Amniotic stem cell (primary cell): ENCODE measurements at regions not wholly inside any gene's neighbourhood (a gene's known extent, or its start where the extent isn't known, plus 50 kb on each side); places are given as distances from the start of the nearest gene placed in this dataset.
A peak's percentile ranks its signal among the peaks of the same experiment; 100 is the strongest.
"Not testable (repeated sequence)": the region's sequence is repeated elsewhere in the genome, so short reads cannot be mapped to it uniquely, and the experiment has no call there.

ENCODE experiments used
- DNase-seq: peaks from one replicate; lab custom pipeline; 2025; lab: John Stamatoyannopoulos, UW

DNA sequence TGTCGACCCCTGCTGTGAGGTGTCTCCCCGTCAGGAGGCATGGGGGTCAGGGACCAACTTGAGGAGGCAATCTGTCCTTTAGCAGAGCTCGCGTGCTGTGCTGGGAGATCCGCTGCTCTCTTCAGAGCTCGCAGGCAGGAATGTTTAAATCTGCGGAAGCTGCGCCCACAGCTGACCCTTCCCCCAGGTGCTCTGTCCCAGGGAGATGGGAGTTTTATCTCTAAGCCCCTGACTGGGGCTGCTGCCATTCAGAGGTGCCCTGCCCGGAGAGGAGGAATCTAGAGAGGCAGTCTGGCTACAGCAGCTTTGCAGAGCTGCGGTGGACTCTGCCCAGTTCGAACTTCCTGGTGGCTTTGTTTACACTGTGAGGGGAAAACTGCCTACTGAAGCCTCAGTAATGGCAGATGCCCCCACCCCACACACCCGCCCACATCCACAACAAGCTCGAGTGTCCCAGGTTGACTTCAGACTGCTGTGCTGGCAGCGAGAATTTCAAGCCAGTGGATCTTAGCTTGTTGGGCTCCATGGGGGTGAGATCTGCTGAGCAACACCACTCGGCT, 133.1 kb downstream of the CENPC start:
- DNase-seq = not testable (repeated sequence)

DNA sequence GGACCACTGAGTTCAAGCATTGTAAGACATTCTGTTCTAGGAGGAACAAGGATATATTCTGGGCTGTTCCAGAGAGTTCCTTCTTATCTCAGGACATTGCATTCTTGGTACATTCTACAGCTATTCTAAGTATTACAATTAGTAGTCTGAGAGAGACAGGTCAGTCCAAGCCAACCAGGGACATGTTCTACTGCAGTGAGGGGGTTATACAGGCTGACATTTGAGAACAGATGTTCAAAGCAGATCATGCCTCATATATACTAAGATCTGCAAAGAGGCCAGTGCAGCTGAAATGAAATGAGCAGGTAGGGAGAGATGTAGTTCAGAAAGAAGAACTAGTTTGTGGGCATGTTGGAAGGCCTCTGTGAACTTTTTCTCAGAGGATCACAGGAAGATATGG, 142.0 kb downstream of the CENPC start:
- no peak for DNase-seq

DNA sequence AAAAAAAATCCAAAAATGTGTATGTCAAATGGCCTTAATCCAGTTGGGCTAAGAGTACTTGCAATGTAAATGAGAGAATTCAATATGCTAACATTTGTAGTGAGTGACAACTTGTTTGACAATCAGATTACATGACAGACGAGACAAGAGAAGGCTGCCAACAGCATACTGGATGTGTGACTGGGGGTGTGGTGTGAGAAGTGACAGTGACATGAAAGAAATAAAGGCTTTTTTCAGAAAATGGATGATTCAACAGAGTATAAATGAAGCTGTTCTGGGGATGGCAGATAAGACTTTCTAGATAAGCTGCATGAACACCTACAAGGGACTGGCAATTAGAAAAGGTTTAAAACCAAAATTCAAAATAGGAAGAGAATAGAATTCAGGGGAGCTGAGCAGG, 143.4 kb downstream of the CENPC start:
- DNase-seq = no peak

DNA sequence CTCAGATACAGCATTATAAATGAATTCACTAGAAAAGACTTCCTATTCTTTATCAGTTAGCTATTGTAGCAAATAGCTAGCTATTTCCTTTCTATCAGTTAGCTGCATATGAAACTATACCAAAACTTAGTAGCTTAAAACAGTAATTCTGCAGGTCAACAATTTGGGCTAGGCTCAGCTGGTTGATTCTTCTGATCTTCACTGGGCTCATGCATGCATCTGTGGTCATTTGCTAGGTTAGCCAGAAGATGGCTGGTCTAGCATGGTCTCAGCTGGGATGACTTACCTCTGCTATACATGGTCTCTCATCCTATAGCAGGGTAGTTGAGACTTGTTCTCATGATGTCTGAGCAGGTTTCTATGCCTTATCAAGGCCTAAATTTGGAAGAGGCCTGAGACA, 147.4 kb downstream of the CENPC start:
- DNase-seq = no peak

DNA sequence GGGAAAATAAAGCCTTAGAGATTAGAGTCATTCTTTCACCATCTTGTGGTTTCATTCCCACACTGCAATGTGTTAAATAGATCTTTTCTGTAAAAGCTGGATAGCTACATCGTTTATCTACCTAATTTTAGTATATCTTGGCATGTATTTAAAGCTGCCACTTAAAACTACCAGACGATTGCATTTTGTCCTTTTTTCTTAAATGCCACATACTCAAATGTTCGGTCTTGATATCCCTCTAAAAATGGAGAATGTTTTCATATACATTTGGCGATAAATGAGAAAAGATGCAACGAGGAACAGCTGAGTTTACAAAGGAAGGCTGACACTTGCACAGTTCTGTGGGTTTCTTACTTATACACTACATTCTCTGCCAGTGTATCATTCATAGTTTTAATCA, 148.3 kb downstream of the CENPC start:
- DNase-seq = no peak

DNA sequence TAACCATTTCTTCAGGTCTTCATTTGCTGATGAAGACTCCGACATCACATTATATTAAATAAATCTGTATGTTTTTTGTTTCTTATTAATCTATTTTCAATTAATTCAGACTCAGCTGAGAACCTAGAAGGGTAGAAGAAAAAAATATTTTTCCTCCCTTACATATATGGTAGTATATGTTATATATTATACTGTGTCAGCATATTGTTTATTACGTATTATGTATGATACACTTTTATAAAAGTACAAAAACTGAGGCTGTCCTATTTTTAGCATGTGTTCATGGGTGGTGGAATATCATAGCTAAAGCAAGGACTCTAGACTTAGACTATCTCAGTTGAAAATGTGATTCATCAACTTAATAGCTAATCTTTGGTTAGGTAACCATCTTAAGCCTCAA, 149.3 kb downstream of the CENPC start:
- no peak for DNase-seq

DNA sequence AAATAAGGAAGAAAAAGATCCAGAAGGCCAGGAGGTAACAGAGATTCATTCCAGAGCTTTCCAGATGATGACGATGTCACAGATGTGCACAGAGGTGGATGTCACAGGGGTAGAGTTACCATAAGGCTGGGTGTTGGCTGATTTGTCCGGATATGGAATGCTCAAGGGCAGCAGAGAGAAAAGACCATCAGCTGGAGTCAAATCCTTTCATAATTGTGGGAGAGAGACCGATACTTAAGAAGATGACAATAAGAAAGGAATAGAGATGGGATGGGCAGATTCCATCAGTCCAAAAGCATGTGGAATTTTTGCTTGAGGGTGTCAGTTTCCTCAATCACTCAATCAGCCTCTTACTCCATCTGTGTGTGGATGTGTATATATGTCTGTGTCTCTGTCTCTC, 150.4 kb downstream of the CENPC start:
- DNase-seq = no peak

DNA sequence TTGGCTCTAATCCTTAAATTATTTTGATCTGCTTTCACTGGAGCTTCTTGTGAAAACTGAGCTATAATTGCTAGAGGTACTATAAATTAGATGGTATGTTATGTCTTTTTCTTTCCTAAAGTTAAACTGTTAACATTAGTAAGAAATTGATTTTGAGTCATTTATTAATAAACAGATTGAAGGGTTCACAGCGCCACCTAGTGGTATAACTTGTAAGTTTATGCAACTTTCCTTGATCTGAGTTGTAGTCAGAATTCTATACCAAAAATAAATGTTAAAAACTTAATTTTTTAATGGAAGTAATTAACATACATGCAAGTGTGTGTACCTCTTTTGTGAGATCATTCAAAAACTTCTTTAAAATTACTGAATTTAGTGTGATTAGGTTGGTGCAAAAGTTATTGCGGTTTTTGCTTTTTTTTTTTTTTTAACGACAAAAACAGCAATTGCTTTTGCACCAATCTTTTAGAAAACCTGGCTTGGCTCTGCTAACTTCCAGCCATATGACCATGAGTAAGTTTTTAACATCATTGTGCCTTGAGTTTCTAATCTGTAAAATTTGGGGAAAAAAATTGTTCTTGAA, 151.5 kb downstream of the CENPC start:
- peak; percentile 19 for DNase-seq

DNA sequence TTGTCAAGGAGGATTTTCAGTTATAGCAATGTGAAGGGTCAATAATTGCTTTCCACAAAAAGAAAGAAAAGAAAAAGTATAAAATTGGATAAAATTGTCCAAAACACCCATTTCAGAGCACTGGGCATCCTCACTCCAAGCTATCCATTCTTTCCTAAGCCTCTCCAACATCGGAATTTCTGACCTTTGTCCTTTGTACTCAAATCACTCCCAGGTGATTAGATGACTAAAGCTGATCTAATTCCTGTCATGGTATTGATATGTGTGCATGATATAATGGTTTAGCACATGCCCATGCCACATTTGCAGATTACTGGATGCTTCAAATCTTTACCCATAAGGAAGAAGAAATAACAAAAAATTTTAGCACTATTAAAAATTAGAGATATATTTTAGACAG, 152.3 kb downstream of the CENPC start:
- DNase-seq = no peak

DNA sequence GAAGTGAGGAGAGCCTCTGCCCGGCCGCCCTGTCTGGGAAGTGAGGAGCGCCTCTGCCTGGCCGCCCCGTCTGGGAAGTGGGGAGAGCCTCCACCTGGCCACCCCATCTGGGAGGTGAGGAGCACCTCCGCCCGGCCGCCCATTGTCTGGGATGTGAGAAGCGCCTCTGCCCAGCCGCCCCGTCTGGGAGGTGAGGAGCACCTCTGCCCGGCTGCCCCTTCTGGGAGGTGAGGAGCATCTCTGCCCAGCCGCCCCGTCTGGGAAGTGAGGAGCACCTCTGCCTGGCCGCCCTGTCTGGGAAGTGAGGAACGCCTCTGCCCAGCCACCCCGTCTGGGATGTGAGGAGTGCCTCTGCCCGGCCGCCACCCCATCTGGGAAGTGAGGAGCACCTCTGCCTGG, 163.9 kb downstream of the CENPC start:
- not testable (repeated sequence) for DNase-seq

DNA sequence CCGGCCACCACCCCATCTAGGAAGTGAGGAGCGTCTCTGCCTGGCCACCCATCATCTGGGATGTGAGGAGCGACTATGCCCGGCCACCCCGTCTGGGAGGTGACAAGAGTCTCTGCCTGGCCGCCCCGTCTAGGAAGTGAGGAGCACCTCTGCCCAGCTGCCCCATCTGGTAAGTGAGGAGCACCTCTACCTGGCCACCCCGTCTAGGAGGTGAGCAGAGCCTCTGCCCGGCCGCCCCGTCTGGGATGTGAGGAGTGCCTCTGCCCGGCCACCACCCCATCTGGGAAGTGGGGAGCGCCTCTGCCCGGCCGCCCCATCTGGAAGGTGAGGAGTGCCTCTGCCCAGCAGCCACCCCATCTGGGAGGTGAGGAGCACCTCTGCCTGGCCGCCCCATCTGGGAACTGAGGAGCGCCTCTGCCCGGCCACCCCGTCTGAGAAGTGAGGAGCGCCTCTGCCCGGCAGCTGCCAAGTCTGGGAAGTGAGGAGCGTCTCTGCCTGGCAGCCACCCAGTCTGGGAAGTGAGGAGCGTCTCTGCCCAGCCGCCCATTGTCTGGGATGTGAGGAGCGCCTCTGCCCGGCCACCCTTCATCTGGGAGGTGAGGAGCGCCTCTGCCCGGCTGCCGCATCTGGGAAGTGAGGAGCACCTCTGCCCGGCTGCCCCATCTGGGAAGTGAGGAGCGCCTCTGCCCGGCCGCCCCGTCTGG, 164.4 kb downstream of the CENPC start:
- not testable (repeated sequence) for DNase-seq

DNA sequence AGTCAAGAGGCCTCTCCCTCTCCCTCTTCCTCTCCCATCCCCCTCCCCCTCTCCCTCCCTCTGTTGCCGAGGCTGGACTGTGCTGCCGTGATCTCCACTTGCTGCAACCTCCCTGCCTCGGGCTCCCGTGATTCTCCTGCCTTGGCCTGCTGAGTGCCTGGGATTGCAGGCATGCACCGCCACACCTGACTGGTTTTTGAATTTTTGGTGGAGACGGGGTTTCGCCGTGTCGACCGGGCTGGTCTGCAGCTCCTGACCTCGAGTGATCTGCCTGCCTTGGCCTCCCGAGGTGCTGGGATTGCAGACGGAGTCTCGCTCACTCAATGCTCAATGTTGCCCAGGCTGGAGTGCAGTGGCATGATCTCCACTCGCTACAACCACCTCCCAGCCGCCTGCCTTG, 165.1 kb downstream of the CENPC start:
- DNase-seq = no peak

DNA sequence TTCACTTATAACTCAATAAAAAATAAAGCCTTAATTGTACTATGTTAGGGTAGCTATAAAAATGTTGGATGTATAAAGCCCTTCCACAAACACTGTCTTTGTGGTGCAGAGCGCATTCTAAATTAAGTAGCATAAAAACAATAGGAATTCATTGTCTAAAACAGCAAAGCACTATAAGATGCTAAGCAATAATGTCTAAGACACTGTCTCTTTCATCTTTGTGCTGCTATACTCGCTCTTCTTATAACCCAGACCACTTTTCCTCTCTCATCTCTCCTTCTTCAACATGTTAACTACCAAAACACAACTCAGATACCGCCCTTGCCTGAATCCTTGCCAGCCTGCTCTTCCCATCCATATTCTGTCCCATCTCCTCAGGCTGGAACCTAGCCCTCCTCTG, 170.0 kb downstream of the CENPC start:
- no peak for DNase-seq

DNA sequence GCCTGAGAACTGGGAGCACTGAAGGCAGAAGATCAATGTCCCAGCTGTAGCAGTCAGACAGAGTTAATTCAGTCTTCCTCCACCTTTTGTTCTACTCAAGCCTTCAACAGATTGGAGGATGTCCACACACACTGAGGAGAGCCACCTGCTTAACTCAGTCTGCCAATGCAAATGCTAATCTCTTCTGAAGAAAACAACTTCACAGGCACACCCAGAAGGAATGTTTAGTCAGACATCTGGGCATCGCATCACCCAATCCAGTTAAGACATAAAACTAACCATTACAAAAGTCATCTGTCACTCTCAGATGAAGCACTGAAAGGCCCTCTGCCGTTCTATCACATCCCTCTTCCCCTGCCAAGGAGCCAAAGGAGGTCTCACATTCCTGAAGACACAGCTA, 173.7 kb downstream of the CENPC start:
- no peak for DNase-seq

DNA sequence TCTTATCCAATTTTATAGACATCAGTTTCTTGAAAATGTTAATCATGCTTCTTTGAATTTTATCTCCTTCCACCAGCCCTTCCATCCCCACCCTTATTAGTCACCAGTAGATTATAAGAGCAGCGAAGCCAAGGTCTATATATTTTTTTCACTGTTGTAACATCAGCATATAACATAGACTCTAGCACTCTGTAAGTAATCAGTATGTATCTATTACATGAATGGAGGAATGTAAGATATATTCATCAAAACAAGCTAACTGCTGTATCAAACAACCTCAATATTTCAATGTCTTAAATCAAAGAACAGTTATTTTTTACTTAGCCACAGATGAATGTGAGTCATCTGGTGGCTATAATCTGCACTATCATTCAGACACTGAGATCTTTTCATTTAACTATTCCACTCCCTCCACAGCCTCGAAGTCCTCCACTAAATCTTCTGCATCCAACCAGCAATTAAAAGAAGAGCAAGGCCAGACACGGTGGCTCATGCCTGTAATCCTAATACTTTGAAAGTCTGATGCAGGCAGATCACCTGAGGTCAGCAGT, 178.9 kb downstream of the CENPC start:
- no peak for DNase-seq

DNA sequence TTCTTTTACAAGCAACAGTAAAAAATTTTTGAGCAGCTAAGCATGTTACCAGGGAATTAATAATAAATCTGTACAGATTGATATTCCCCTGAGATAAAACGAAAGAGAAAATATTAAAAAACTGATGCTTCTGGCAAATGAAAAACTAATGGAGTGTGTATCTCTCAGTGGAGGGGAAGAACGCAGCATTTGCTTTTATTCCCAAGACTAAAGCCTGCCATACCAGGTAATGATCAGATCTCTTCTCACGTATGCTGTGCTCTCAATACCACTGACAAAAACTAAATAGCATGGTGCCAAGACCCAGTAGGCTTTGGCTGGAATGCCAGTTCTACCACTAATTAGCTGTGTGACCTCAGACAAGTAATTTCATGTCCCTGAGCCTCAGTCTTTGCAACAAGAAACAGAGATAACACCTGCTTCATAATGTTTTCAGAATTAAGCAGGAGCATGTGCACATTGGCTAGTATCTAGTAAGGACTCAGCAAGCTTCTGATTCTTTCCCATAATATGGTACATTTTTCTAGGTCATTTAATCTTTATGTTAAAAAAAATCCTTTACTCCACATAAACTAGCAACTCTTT, 179.6 kb downstream of the CENPC start:
- no peak for DNase-seq

DNA sequence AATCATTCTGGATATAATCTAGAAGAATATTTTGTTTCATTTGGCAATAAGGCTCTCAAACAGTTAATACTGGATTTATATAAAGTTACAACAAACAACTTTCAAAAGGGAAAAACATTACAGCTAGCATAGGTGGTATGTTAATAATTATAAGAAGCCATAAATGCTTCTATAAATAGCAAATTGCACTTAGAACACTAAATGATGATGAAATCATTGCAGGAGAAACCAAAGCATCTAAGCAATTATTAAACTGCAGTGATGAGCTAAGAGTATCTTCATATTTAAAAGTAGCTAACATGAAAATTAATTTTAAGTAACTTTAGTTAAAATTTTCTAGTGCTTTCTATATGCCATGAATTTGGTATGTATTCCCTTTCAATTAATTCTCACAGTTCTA, 189.5 kb downstream of the CENPC start:
- no peak for DNase-seq

DNA sequence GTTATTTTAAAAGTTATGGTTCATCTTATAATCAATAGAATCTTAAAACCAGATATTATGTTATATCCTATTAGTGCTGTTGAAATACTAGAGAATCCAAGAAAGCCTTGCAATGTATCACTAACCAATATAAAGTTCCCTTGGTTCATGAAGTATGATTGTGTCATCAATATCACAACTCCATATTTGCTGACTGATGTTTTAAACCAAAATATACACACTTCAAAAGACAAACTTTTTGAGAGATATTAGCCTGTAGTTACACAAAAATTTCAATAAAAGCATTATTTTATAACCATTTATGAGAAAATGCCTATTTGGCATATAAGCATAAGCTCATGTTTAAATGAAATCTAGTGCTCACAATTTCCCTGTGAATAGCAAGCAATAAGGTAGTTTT, 198.6 kb downstream of the CENPC start:
- no peak for DNase-seq

DNA sequence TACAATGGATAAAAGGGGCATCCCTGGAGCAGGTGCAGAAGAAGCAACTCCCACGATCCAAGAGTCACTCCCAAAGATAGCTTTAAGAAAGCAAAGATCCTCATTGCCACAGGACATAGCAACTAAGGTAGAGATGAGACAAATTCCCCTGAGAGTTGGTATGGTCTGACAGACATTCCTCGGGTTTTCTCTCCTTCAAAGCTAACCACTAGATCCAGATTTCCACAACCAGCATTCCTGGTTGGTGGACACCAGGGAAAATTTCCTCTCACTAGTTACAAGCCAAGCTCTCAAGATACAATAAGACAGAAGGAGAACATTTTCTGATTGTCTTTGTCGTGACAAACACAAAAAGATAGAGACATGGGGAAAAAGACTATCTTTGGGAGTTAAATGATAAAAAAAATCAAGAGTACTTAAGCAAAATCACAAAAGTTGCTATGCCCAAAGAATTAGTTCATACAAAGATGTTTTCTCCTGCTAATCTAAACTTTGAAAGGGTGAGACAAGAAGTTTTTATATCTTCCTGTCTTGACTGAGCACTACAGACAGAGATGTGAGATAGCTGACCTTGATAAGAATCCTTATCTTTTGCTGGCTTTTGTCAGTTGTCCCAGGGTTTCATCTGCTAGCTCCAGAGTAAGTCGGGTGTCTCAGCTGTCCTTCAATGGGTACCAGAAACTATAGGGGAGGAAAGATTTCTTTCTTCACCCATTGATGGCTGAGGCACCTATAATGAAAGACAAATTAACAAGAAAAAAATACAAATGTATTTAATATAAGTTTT, 200.5 kb downstream of the CENPC start:
- DNase-seq = no peak

DNA sequence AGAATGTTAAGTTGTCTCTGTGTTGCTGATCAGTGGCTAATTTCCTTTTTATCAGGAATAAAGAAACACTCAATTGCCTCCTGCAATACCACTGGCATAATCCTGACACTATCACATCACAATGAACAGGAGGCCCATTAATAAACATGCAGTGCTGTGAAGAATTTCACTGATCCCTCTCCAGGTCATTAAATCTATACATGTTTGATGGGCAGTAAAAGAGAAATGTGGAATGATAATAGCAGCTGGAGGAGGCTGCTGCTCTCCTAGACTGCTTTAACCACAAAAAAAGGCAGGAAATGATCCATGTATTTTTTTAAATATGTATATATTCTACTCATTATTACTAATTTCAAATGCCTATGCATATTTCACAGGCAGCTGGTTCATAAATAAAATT, 202.1 kb downstream of the CENPC start:
- no peak for DNase-seq

DNA sequence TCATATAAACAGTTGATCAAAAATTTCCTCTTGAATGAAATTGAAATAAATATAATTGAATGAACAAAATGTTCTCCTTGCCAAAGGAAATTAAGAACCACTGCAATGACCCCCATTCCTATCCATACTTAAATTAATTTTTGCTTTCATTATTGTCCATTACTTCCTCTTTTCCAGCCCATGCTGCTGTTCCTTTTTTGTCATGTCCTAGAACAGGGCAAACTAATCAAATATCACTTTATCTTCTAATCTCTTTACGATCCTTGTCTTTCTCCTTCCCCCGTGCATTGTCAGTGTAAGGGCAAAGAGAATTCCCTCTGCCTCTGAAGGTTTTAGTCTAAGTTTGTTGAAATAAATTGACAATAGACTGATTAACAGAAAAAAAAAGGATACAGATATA, 203.0 kb downstream of the CENPC start:
- DNase-seq = no peak

DNA sequence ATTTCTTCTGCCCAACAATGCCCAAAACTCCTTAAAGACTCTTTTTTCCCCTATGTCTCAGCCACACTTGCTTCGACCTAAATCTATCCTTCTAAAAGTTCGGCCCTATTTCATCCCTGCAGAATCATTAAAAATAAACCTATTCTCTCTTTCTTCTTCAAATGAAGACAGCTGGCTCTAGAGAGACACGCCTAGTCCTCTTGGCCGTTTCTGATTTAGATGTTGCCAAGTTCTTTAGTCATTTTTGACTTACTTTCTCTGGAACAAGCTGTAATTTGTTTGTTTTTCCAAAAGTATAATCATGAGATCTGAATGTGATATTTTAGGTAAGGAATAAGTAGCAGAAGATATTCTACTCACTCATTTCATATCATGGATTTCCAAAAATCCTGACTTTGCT, 211.6 kb downstream of the CENPC start:
- DNase-seq = no peak
